ENCODE measurements at regions not wholly inside any gene's neighbourhood (a gene's known extent, or its start where the extent isn't known, plus 50 kb on each side); places are given as distances from the start of the nearest gene placed in this dataset.
"Not testable (repeated sequence)": the region's sequence is repeated elsewhere in the genome, so short reads cannot be mapped to it uniquely, and the experiment has no call there.

GRCh38 chr11:39542460-39542859, 1917.0 kb downstream of the LRRC4C start:
- TF ChIP-seq ZFX (IDR thresholded peaks at IDR 0.05) (no peak), CTCF (conservative IDR thresholded peaks at IDR 0.05) (no peak)
- H3K27ac ChIP-seq = peak overlapping the region; percentile 13; the same call in 1 of the 2 replicates

- no peak for TF ChIP-seq ZFX (IDR thresholded peaks at IDR 0.05)
- no peak for TF ChIP-seq CTCF (conservative IDR thresholded peaks at IDR 0.05)
- peak overlapping the region; percentile 13 for H3K27ac ChIP-seq
These were observed 1917.5 kb downstream of the LRRC4C start for GRCh38 chr11:39541945-39542351.

GRCh38 chr11:39536323-39536722, 1923.1 kb downstream of the LRRC4C start:
- H3K27ac ChIP-seq = not testable (repeated sequence)

All from C4-2B (cell line).